GM19397 (cell line): ENCODE measurements at regions not wholly inside any gene's neighbourhood (a gene's known extent, or its start where the extent isn't known, plus 50 kb on each side); places are given as distances from the start of the nearest gene placed in this dataset.
"Not testable (repeated sequence)": the region's sequence is repeated elsewhere in the genome, so short reads cannot be mapped to it uniquely, and the experiment has no call there.

Source experiments
- ATAC-seq: cut with Tn5 transposase; IDR thresholded peaks from one replicate; pipeline ENCODE4 v1.9.1; 2021; ENCODE audit warnings: mild to moderate bottlenecking, moderate library complexity; ENCODE audit not compliant: unreplicated experiment

DNA sequence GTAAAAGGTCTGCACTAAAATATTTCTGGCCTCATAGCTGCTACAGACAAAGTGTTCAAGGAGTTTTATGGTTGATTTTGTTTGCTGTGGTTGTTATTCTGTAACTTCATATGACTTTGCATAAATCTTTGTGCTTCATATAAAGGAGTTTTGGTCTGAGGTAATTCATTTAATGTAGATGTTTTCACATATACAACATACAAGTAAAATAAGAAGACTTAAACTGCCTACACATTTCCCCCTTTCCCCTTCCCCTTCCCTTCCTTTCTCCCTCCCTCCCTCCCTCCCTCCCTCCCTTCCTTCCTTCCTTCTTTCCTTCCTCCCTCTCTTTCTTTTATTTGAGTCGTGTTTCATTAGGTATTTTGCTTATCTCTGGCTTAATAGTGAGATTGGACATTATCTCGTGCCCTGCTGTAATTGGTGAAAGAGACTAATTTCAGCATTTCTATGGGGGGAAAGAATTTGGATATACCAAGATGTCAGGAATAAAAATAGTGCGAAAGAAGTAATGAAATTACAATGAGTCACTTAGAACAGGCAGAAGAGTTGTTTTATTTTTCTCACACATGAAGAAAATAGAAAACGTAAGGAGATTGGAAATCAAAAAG lies 144.9 kb upstream of the MAD2L1 start:
- no peak for ATAC-seq

DNA sequence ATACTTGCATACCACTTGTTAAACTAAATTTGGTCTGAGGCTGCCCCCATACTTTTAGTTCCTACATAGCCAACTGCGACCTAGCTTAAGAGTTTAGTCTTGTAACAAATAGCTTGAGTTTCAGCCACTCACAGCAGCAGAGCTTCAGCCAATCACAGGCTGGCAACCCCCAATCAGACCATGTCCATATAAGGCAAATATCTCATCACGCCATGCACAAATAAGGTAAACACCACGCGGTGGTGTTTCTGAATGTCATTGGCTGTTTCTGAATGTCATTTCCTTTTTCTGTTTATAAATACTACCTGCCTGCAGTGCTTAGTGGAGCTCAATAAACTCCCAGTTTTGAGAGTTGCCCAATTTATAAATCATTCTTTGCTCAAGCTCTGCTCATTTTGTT lies 143.1 kb upstream of the MAD2L1 start:
- ATAC-seq: no peak

DNA sequence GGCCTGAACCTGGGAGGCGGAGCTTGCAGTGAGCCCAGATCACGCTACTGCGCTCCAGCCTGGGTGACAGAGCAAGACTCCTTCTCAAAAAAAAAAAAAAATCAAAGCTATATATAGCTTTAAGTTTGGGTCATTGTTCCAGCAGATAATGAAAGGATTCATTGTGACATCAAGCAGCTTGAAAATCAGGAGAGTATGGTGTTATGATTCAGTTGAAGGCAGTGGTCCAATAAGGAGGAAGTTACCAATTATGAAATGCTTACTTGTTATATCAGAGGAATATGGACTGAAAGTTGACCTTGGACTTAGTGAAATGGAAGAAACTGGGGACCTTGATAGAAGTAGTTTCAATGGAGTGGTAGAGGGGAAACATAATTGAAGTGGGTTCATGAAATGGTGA lies 140.4 kb upstream of the MAD2L1 start:
- ATAC-seq: no peak

DNA sequence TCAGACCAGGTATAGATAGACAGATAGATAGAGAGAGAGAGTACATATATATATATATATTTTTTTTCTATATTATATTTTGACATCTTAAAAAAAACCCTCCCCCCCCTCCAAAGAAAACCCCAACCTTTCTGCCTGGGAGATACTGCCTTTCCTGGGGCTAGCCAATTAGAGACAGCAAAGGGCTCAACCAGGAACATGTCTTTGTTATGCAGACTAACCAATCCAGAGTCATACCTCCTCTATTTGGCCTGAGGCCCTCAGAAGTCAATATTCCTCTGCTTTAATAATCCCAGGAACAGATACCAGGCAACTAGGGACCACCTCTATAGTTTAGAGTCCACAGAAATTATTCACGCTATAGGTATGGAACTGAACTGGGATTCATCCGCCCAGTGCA lies 135.6 kb upstream of the MAD2L1 start:
- ATAC-seq: no peak

DNA sequence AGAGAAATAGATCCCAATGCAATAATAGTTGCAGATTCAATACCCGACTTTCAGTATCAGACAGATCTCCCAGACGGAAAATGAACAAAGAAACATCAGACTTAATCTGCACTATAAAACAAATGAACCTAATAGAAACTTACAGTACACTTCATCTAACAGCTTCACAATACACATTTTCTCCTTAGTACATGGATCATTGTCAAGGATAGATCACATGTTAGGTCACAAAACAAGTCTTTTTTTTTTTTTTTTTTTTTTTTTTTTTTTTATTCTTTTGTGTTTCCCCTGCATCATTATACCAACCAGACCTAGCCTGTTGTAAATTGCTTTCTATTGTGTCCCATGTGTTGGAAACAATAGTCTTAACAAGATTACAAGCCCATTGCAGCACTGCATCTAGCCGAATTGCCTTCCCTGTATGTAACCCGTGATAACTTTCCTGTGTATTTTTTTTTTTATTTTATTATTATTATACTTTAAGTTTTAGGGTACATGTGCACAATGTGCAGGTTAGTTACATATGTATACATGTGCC lies 134.0 kb upstream of the MAD2L1 start:
- not testable (repeated sequence) for ATAC-seq

DNA sequence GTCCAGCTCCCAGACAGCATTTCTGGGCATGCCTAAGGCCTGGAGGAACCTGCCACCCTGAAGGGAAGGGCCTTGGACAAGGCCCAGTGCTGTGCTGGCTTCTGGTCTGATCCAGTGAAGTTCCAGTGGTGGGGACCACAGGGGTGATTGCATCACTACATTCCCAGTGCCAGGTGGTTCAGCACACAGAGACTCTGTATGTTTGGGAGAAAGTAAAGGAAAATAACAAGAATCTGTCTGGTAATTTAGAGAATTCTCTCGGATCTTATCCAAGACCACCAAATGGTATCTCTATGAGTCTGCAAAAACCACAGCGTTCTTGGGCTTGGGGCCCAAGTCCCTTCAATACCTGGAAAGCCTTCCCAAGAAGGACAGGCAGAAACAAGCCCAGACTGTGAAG lies 131.8 kb upstream of the MAD2L1 start:
- ATAC-seq: no peak

DNA sequence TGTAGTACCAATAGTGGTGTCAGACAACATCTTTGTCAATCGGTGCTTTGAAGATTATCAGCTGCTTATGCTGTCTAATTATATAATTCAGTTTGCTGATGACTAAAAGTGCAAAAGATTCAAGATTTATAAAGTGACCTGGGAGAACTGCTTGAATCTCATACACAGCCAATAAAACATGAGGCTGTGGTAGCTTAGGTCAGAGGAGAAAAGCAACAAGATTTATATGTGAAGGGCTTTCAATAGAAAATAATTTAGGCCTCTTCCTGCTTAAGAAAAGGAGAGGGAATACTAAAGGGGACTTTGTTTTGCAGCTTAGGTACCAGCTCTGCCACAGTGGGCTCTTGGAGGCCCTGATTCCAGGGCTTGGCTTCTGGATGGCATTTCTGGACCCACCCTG lies 111.0 kb upstream of the MAD2L1 start:
- ATAC-seq: no peak

DNA sequence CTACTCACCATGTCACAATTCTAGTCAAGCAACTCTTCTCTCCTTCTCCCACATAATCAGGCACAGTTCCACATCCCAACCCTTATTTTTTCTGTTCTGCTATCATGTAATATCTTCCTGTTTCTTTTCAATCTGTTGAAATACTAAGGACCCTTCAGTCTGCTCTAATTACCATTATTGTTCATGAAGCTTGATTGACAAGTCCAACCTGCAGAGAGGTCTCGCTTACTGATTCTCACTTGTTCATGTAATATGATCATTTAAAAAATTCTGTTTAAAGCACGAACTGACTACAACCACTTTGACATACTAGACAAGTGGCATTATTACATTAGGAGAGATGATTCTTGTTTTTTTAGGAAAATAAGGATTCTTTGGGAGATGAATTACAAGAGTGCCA lies 108.6 kb upstream of the MAD2L1 start:
- no peak for ATAC-seq

DNA sequence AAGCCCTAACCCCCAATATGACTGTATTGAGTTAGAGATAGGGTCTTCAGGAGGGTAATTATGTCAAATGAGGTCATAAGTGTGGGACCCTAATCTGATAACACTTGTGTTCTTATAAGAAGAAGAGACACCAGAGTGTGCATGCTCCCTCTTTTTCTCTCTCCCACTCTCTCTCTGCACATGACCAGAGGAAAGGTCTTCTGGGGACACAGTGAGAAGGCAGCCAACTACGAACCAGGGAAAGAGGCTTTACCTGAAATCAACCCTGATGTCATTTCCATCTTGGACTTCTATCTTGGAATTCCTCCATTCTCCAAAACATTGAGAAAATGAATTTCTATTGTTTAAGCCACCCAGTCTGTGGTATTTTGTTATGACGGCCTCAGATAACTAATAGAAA lies 97.2 kb upstream of the MAD2L1 start:
- no peak for ATAC-seq

DNA sequence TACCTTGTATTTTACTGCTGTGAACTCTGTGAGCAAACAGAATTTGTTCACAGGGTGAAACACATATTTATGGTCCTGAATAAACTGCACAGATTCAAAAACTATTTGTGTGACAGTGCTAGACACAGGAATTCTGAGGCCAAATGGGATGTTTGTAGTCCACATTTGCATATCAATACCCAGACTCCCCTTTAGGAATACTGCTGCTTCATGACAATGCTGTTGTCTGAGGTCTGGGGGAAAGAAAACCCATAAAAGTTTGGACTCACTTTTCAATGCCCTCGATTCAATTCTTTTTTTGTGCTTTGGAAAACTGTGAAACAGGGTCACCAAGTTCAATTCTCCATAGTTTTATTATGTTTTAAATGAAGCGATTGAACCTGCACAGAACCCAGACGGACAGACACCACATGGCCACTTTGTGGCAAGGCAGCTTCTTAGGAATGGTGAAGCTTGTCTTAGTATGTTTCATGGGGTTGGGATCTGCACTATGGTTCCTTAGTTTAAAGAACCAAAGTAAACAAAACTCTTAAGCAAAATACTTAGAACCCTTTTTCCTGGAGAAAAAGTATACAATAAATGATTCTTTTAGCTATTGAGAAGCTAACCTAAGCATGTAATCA lies 92.3 kb upstream of the MAD2L1 start:
- no peak for ATAC-seq

DNA sequence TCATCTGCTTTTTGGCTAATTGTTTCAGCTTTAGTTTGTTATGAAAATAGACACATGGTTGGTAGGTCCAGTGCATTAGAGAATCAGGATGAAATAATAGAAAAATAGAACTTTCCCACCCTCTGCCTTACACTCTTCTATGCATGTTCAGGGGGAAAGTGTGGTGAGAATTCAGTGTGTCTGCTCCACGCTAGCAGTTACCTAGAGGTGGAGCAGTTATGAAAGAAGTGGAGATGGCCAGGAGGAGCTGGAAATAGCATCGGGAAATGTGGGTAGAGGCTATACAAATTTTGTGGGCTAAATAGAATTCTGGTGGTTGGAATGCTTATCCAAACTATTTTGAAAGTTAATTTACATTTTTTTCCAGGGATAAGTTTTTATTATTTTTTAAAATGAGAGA lies 91.4 kb upstream of the MAD2L1 start:
- no peak for ATAC-seq

DNA sequence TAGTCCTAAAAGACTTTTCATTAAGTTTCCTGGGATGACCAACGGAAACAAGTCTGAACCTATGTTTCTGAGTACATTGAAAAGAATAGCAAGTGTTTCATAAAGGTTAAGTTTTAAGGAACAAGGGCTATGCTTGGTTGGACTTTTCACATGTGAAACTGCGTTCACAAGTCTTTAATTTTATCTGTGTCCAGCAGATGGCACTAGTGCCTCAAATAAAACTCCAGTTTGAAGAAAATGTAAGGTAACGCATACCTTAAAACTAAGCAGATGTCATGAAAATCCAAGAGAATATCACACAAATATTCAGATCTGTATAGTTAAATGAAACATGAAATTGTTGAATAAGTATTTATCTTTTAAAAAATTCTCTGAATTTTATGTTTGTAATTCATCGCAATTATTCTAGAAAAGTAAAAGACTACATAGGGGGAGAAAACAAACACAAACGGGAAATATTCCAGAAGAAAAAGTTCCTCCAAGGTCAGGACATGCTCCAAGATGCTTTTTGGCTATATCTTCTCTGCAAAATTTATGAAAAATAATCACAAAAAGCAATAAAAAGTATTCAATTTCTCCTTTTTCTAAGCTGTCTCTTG lies 89.6 kb upstream of the MAD2L1 start:
- no peak for ATAC-seq

DNA sequence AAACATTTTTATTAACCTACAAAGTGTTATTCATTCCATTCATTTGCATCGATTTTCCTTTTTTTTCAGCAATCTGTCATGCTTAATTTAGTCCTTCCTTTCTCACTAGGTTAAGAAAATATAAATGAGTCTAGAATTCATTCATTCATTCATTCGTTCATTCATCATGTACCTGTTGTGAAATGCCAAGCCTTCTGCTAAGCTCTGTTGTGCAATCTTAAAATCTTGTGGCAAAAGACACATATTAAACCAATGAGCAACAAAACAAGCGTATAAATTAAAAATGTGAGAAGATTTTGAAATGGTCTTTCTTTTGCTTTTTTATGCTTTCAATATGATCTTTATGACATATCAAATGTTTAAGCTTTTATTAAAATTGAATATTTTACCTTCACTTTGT lies 88.6 kb upstream of the MAD2L1 start:
- no peak for ATAC-seq

DNA sequence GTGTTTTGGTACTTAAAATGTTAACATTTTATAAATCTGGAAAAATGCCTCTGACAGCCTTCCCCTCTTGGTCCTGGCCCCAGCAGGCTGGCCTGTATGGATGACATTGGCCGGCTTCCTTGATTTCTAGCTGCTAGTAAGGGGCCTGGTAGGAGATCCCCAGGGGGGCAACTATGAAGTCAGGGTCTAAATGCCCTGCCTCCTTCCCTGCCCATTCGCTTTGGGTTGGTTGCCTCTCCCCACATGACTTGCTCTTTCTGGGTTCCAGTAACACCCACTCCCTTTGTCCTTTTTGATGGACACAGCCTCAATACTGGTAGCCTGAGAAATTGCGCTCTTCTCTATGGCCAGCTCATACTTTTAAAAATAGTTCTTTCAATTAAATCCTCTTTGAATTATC lies 78.0 kb upstream of the MAD2L1 start:
- no peak for ATAC-seq

DNA sequence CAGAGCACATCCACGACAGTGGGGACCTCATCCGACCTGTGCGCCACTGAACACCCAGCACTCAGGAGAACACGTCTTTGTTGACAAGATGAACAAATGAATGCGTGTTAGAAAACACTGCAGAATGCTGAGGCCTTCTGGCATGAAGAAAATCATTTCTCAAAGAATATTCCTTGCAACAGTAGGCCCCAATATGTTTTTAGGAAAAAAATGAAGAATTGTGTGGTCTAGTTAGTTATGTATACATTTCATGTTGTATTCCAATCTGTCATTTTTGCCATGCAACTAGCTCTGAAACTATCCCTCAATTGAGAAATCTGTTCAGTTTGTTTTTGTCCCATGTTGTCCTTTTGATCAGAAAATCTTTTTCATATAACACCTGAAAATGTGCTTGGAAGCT lies 77.4 kb upstream of the MAD2L1 start:
- no peak for ATAC-seq

DNA sequence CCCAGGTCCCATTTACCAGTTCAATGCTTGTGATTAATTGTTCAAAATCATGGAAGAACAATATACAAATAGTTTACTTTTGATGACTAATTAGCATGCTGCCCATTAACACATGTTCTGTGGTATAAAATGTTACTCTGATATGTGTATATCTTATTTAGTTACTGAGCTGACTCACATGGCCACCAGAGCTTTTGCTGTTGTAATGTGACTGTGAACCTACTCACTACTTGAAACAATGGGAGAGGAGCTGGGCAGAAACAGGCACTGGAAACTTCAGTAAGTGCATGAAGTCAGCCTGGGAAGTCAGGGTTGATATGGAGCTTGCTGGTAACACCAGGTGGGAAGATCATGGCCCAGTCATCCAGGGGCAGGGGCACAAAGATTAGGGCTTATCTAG lies 72.7 kb upstream of the MAD2L1 start:
- no peak for ATAC-seq

DNA sequence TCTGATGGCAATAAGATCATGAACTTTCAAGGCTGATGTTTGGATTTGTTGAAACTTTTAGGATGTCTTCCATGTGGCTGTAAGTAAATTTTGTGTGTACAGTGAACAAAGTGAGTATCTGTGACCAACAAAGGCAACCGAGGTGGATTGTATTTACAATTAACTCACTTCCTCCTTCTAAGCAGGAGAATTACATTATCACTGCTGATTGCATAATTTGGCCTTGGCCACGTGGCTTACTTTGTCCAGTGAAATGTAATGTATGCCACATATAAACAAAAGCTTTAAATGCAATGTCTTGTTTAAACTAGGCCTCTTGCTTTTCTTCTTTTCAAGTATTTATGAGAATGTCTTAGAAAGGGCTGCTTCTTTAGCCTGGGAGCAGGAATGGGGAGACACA lies 66.3 kb upstream of the MAD2L1 start:
- ATAC-seq: no peak

DNA sequence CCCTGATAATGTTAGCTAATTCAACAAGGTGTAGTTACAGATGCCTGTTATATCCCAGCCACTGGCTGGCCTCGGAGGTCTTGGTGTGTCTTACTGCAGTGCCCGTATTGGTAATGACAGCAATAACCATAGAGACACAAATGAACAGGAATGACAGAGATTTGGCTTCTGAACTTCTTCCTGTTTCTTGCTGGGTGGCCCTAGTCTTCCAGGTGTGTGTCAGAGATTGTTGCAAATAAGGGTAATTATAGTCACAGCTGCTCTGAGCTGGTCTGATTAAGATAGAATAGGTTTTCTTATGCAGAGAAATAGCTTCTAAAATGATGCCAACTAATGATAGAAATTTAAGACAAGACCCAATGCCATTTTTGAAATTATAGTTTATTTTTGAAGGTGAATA lies 64.1 kb upstream of the MAD2L1 start:
- ATAC-seq: no peak
